LNCaP clone FGC (cell line): ENCODE measurements at regions not wholly inside any gene's neighbourhood (a gene's known extent, or its start where the extent isn't known, plus 50 kb on each side); places are given as distances from the start of the nearest gene placed in this dataset.
"Not testable (repeated sequence)": the region's sequence is repeated elsewhere in the genome, so short reads cannot be mapped to it uniquely, and the experiment has no call there.

ENCODE experiments used
- DNase-seq: peaks from one replicate; pipeline ENCODE4 v3.0.0-alpha.2; 2011; ENCODE audit warnings: low read depth
- H3K4me3 ChIP-seq: 2 replicates; pipeline ENCODE4 v1.5.1; 2011; ENCODE audit warnings: mild to moderate bottlenecking, low read depth, low read length, control low read depth
- CTCF ChIP-seq: IDR thresholded peaks from 2 replicates; pipeline ENCODE4 v1.5.1; 2012; ENCODE audit warnings: mild to moderate bottlenecking; ENCODE audit not compliant: control insufficient read depth, insufficient read depth; ENCODE audit errors: extremely low read depth

- H3K4me3 ChIP-seq, result no peak overlapping the region
- DNase-seq, result no peak
- no peak for TF ChIP-seq CTCF
Observed at GRCh38 chr6:134764741-134765140, 185.2 kb downstream of the ALDH8A1 start.

GRCh38 chr6:134763575-134763974 lies 186.3 kb downstream of the ALDH8A1 start:
- H3K4me3 ChIP-seq, DNase-seq: not testable (repeated sequence)

GRCh38 chr6:134758621-134759020 lies 191.3 kb downstream of the ALDH8A1 start:
- H3K4me3 ChIP-seq, result no peak overlapping the region
- DNase-seq, result no peak
- TF ChIP-seq CTCF, result no peak

GRCh38 chr6:134757911-134758361 lies 192.0 kb downstream of the ALDH8A1 start:
- no peak for DNase-seq
- no peak for TF ChIP-seq CTCF
- H3K4me3 ChIP-seq, result no peak overlapping the region

- DNase-seq, result no peak
- TF ChIP-seq CTCF, result no peak
- H3K4me3 ChIP-seq, result no peak overlapping the region
Observed at GRCh38 chr6:134756374-134757025, 193.4 kb downstream of the ALDH8A1 start.

GRCh38 chr6:134754013-134754690 lies 195.7 kb downstream of the ALDH8A1 start:
- no peak for DNase-seq
- no peak for TF ChIP-seq CTCF
- H3K4me3 ChIP-seq, result no peak overlapping the region

- TF ChIP-seq CTCF, result no peak
- no peak overlapping the region for H3K4me3 ChIP-seq
- no peak for DNase-seq
Observed at GRCh38 chr6:134753001-134753400, 196.9 kb downstream of the ALDH8A1 start.
